ENCODE measurements at regions not wholly inside any gene's neighbourhood (a gene's known extent, or its start where the extent isn't known, plus 50 kb on each side); places are given as distances from the start of the nearest gene placed in this dataset.
"Not testable (repeated sequence)": the region's sequence is repeated elsewhere in the genome, so short reads cannot be mapped to it uniquely, and the experiment has no call there.

GRCh38 chr20:4431446-4431845 lies 182.4 kb upstream of the ADRA1D start:
- TF ChIP-seq CTCF (IDR thresholded peaks at IDR 0.05; ENCODE audit: low read depth, low read length) = no peak
- DNase-seq (ENCODE audit: low read depth in 2 of 2) = no peak

GRCh38 chr20:4430826-4431225 lies 181.7 kb upstream of the ADRA1D start:
- H3K4me3 ChIP-seq (replicated peaks in 1 of 2; ENCODE audit: low read depth in 2 of 2, low read length in 2 of 2); DNase-seq (ENCODE audit: low read depth in 2 of 2): not testable (repeated sequence)

More at GRCh38 chr20:4431446-4431845, 182.4 kb upstream of the ADRA1D start:
- H3K4me3 ChIP-seq (replicated peaks in 1 of 2; ENCODE audit: low read depth in 2 of 2, low read length in 2 of 2) = no peak overlapping the region

GRCh38 chr20:4427940-4428586 lies 179.0 kb upstream of the ADRA1D start:
- H3K4me3 ChIP-seq (replicated peaks in 1 of 2; ENCODE audit: low read depth in 2 of 2, low read length in 2 of 2) = no peak overlapping the region
- no peak for TF ChIP-seq CTCF (IDR thresholded peaks at IDR 0.05; ENCODE audit: low read depth, low read length)
- no peak for DNase-seq (ENCODE audit: low read depth in 2 of 2)

- TF ChIP-seq CTCF (IDR thresholded peaks at IDR 0.05; ENCODE audit: low read depth, low read length) = no peak
- no peak for DNase-seq (ENCODE audit: low read depth in 2 of 2)
Measured at GRCh38 chr20:4418141-4418540, 169.1 kb upstream of the ADRA1D start.

GRCh38 chr20:4415281-4415680 lies 166.2 kb upstream of the ADRA1D start:
- H3K4me3 ChIP-seq (replicated peaks in 1 of 2; ENCODE audit: low read depth in 2 of 2, low read length in 2 of 2) = no peak overlapping the region
- no peak for DNase-seq (ENCODE audit: low read depth in 2 of 2)
- no peak for TF ChIP-seq CTCF (IDR thresholded peaks at IDR 0.05; ENCODE audit: low read depth, low read length)

More at GRCh38 chr20:4418141-4418540, 169.1 kb upstream of the ADRA1D start:
- H3K4me3 ChIP-seq (replicated peaks in 1 of 2; ENCODE audit: low read depth in 2 of 2, low read length in 2 of 2) = no peak overlapping the region

- no peak for DNase-seq (ENCODE audit: low read depth in 2 of 2)
- no peak overlapping the region for H3K4me3 ChIP-seq (replicated peaks in 1 of 2; ENCODE audit: low read depth in 2 of 2, low read length in 2 of 2)
- TF ChIP-seq CTCF (IDR thresholded peaks at IDR 0.05; ENCODE audit: low read depth, low read length) = no peak
Measured at GRCh38 chr20:4413314-4414049, 164.4 kb upstream of the ADRA1D start.

GRCh38 chr20:4412216-4412615 lies 163.1 kb upstream of the ADRA1D start:
- H3K4me3 ChIP-seq (replicated peaks in 1 of 2; ENCODE audit: low read depth in 2 of 2, low read length in 2 of 2) = no peak overlapping the region
- no peak for TF ChIP-seq CTCF (IDR thresholded peaks at IDR 0.05; ENCODE audit: low read depth, low read length)
- no peak for DNase-seq (ENCODE audit: low read depth in 2 of 2)
